GM23338 (cell line): ENCODE measurements at regions not wholly inside any gene's neighbourhood (a gene's known extent, or its start where the extent isn't known, plus 50 kb on each side); places are given as distances from the start of the nearest gene placed in this dataset.

Source experiments
- ATAC-seq: fragments of 200-7000 bp; cut with Tn5 transposase; 3 replicates; pipeline ENCODE4 v1.9.1; 2020
- DNase-seq: peaks from one replicate; pipeline ENCODE4 v3.0.0-alpha.2; 2015; ENCODE audit warnings: low spot score
- H2AFZ ChIP-seq: fragments of 200-600 bp; sonication (generic); 2 replicates; pipeline ENCODE4 v1.8.0; 2016; ENCODE audit warnings: antibody characterized with exemption, mild to moderate bottlenecking, moderate library complexity
- H3F3A ChIP-seq: fragments of 200-600 bp; sonication (generic); replicated peaks from 2 replicates; pipeline ENCODE4 v1.8.0; 2017; ENCODE audit warnings: antibody characterized with exemption, mixed run types, low read depth
- H3K27ac ChIP-seq: fragments of 200-600 bp; sonication (generic); 2 replicates; pipeline ENCODE4 v1.6.1; 2016; ENCODE audit warnings: low read depth
- H3K27me3 ChIP-seq: fragments of 200-600 bp; sonication (generic); 2 replicates; pipeline ENCODE4 v1.8.0; 2016; ENCODE audit warnings: mild to moderate bottlenecking, mixed run types, moderate library complexity; ENCODE audit not compliant: insufficient read depth
- H3K36me3 ChIP-seq: fragments of 200-600 bp; sonication (generic); 2 replicates; pipeline ENCODE4 v1.8.0; 2016; ENCODE audit warnings: mild to moderate bottlenecking; ENCODE audit not compliant: insufficient read depth
- H3K4me1 ChIP-seq: fragments of 200-600 bp; sonication (generic); 2 replicates; pipeline ENCODE4 v1.8.0; 2016; ENCODE audit warnings: mild to moderate bottlenecking, moderate library complexity; ENCODE audit not compliant: insufficient read depth
- H3K4me2 ChIP-seq: fragments of 200-600 bp; sonication (generic); 2 replicates; pipeline ENCODE4 v1.7.1; 2017; ENCODE audit warnings: mixed run types
- H3K4me3 ChIP-seq: fragments of 200-600 bp; sonication (generic); 2 replicates; pipeline ENCODE4 v1.6.1; 2016; ENCODE audit warnings: mixed run types
- H3K79me2 ChIP-seq: fragments of 200-600 bp; sonication (generic); replicated peaks from 2 replicates; pipeline ENCODE4 v1.8.0; 2017; ENCODE audit warnings: mild to moderate bottlenecking; ENCODE audit not compliant: insufficient read depth
- H3K9me2 ChIP-seq: fragments of 200-600 bp; sonication (generic); 2 replicates; pipeline ENCODE4 v1.8.0; 2017; ENCODE audit not compliant: insufficient read depth
- H4K20me1 ChIP-seq: fragments of 200-600 bp; sonication (generic); replicated peaks from 2 replicates; pipeline ENCODE4 v1.8.0; 2017; ENCODE audit warnings: mild to moderate bottlenecking; ENCODE audit not compliant: insufficient read depth
- H3K27ac Mint-ChIP-seq: 2 replicates; pipeline ENCODE4 v1.8.0; 2020; ENCODE audit warnings: inconsistent platforms, mild to moderate bottlenecking, moderate library complexity, mixed read lengths
- H3K27me3 Mint-ChIP-seq: 3 replicates; pipeline ENCODE4 v1.8.0; 2022; ENCODE audit warnings: low read depth, mild to moderate bottlenecking, moderate library complexity, mixed read lengths, inconsistent platforms; ENCODE audit not compliant: insufficient read depth, poor library complexity
- H3K36me3 Mint-ChIP-seq: 3 replicates; pipeline ENCODE4 v1.8.0; 2021; ENCODE audit warnings: low read depth, mild to moderate bottlenecking, inconsistent platforms, moderate library complexity, mixed read lengths
- H3K4me1 Mint-ChIP-seq: 3 replicates; pipeline ENCODE4 v1.8.0; 2020; ENCODE audit warnings: mild to moderate bottlenecking, inconsistent platforms, mixed read lengths
- H3K4me3 Mint-ChIP-seq: 3 replicates; pipeline ENCODE4 v1.8.0; 2021; ENCODE audit warnings: moderate library complexity, mild to moderate bottlenecking, inconsistent platforms, mixed read lengths
- H3K9me3 Mint-ChIP-seq: 3 replicates; pipeline ENCODE4 v1.8.0; 2020; ENCODE audit warnings: moderate library complexity, mild to moderate bottlenecking, inconsistent platforms, mixed read lengths
- CREB1 ChIP-seq: fragments of 250-450 bp; sonication (Bioruptor Pico); IDR thresholded peaks from 2 replicates; pipeline ENCODE4 v1.5.0; 2020; ENCODE audit warnings: low read depth, mild to moderate bottlenecking, moderate library complexity
- CTCF ChIP-seq, 2 experiments: fragments of 200-600 bp in 1 of 2; sonication (generic) in 1 of 2; conservative IDR thresholded peaks; 2 replicates each; pipeline versions ENCODE4 v1.5.1 to v1.6.1; 2016 to 2017; ENCODE audit warnings: antibody characterized with exemption in 2 of 2, low read depth in 2 of 2, mild to moderate bottlenecking in 2 of 2, moderate library complexity in 1 of 2
- ETS1 ChIP-seq: IDR thresholded peaks from 2 replicates; pipeline ENCODE4 v1.6.1; 2016; ENCODE audit warnings: antibody characterized with exemption
- EZH2 ChIP-seq: fragments of 200-600 bp; sonication (generic); IDR thresholded peaks from one replicate; pipeline ENCODE4 v1.8.0; 2017; ENCODE audit warnings: antibody characterized with exemption, mild to moderate bottlenecking, low read depth; ENCODE audit not compliant: unreplicated experiment
- NANOG ChIP-seq: IDR thresholded peaks from 2 replicates; pipeline ENCODE4 v1.6.1; 2016; ENCODE audit warnings: antibody characterized with exemption, borderline replicate concordance
- STAT1 ChIP-seq: IDR thresholded peaks from one replicate; pipeline ENCODE4 v1.6.1; 2016; ENCODE audit warnings: antibody characterized with exemption; ENCODE audit not compliant: unreplicated experiment

DNA sequence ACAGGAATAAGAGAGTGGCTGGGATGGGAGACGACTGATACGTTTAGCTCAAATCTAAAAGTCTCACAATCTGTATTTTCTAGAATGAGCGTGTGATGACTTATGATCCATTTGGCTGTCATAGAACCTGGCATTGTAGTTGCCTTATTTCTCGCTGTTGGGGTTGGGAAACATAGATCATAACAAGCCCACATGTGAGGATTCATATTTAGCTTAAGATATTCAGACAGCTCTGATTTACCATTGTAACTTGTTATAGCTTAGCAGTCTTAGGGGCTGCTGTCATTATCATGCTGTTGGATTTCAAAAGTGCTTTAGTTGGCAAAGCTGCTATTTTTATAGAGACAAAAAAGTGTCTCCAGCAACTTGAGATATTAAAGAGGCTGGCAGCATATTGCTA lies 871.3 kb downstream of the ZPLD1 start:
- Histone ChIP-seq H2AFZ (no peak overlapping the region), H3K4me1 (0 out of 2 replicates have a peak, but pooled peaks cover 3% of the 10 kb centered on the region), H4K20me1 (no peaks in the 10 kb centered on the region), H3K4me2 (no peak overlapping the region), H3K27ac (no peak overlapping the region), H3K4me3 (no peak overlapping the region), H3K27me3 (no peaks in the 10 kb centered on the region), H3K9me2 (no peaks in the 10 kb centered on the region), H3F3A (no peaks in the 10 kb centered on the region), H3K36me3 (no peaks in the 10 kb centered on the region), H3K79me2 (no peaks in the 10 kb centered on the region)
- Mint-ChIP-seq H3K27me3 (no peaks in the 10 kb centered on the region), H3K9me3 (peaks cover 1% of the 10 kb centered on the region), H3K27ac (no peak overlapping the region), H3K4me3 (no peak overlapping the region), H3K4me1 (no peaks in the 10 kb centered on the region), H3K36me3 (no peaks in the 10 kb centered on the region)
- ATAC-seq (no peak), DNase-seq (no peak)
- TF ChIP-seq CREB1, result no peak
- TF ChIP-seq STAT1, result no peak

- H3K36me3 Mint-ChIP-seq, result no peaks in the 10 kb centered on the region
Observed at GRCh38 chr3:103308921-103309320, 874.1 kb downstream of the ZPLD1 start.

More at GRCh38 chr3:103308921-103309320, 874.1 kb downstream of the ZPLD1 start:
- H3K27me3 Mint-ChIP-seq, result no peaks in the 10 kb centered on the region
- no peak overlapping the region for H3K4me2 ChIP-seq
- H3K27me3 ChIP-seq, result no peaks in the 10 kb centered on the region
- H3K4me3 ChIP-seq, result no peak overlapping the region
- DNase-seq (peak; percentile 69), ATAC-seq (peak; percentile 89)
- TF ChIP-seq CTCF (conservative IDR thresholded peaks at IDR 0.05; ENCODE audit: low read depth in 2 of 2) (peak; percentile 46 to 67), NANOG (no peak), CREB1 (no peak), STAT1 (no peak), EZH2 (no peak), ETS1 (no peak)
- no peak overlapping the region for H3K27ac Mint-ChIP-seq
- H2AFZ ChIP-seq, result peak overlapping the region; percentile 20; the same call in 1 of the 2 replicates
- no peaks in the 10 kb centered on the region for H4K20me1 ChIP-seq
- H3K9me2 ChIP-seq, result no peaks in the 10 kb centered on the region
- no peaks in the 10 kb centered on the region for H3K9me3 Mint-ChIP-seq
- 0 out of 2 replicates have a peak, but pooled peaks cover 3% of the 10 kb centered on the region for H3K4me1 ChIP-seq
- H3K27ac ChIP-seq, result no peak overlapping the region
- no peaks in the 10 kb centered on the region for H3K79me2 ChIP-seq
- no peaks in the 10 kb centered on the region for H3K36me3 ChIP-seq
- H3K4me3 Mint-ChIP-seq, result no peak overlapping the region
- H3F3A ChIP-seq, result no peaks in the 10 kb centered on the region
- no peaks in the 10 kb centered on the region for H3K4me1 Mint-ChIP-seq
